ENCODE measurements at regions not wholly inside any gene's neighbourhood (a gene's known extent, or its start where the extent isn't known, plus 50 kb on each side); places are given as distances from the start of the nearest gene placed in this dataset.

DNA sequence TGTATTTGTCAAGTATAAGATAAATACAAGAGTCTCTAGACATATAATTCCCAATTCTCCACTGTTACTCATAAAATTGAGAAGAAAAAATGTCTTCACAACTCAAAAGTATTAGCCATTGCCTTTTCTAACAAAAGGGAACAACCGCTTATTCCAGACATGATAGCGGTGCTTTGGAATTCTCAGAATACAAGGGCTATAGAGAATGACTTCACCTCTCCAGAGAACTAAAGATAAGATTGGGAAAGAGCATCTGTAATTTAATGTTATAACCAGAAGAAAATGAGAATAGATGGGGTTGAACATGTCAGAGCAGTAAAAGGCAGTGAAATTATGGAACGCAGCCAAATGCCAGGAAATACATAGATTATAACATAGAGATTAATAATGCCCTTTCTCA lies 730.8 kb downstream of the C6orf118 start:
- Histone ChIP-seq H3K36me3 (ENCODE audit: control insufficient read depth, insufficient read depth, low read length) (no peaks in the 10 kb centered on the region), H3K4me1 (ENCODE audit: control insufficient read depth, insufficient read depth, low read length) (no peaks in the 10 kb centered on the region), H3K27me3 (ENCODE audit: control insufficient read depth, insufficient read depth, low read length, poor library complexity, severe bottlenecking) (no peaks in the 10 kb centered on the region), H3K9me3 (ENCODE audit: control insufficient read depth, low read length) (no peaks in the 10 kb centered on the region), H3K27ac (ENCODE audit: insufficient read depth, low read depth, low read length, poor library complexity, severe bottlenecking) (no peak overlapping the region), H3K4me3 (ENCODE audit: insufficient read depth, low read depth, low read length) (no peak overlapping the region)
- WGBS, 2 experiments, result 45 to 65% methylated on average over 2 to 3 of the region's 3 CpGs

DNA sequence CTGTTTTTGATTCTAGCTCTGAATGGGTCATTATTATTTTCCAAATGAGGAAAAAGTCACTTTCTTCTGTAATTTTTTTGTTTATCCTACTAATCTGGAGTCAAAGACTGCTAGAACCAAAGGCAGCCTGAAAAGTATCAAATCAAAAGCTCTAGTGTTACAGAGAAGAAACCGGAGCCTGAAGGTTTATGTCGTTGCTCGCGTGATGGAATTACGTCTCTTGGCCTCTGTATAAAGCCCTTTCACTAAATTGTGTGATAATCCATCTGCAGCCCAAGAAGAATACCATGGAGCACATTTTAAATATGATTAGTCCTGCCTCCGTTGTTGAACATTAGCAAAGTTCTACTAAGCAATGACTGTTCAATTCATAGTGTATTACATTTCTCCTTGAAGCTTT lies 738.6 kb downstream of the C6orf118 start:
- Histone ChIP-seq H3K36me3 (ENCODE audit: control insufficient read depth, insufficient read depth, low read length) (no peaks in the 10 kb centered on the region), H3K4me1 (ENCODE audit: control insufficient read depth, insufficient read depth, low read length) (peaks cover 10% of the 10 kb centered on the region), H3K27ac (ENCODE audit: insufficient read depth, low read depth, low read length, poor library complexity, severe bottlenecking) (no peak overlapping the region), H3K27me3 (ENCODE audit: control insufficient read depth, insufficient read depth, low read length, poor library complexity, severe bottlenecking) (no peaks in the 10 kb centered on the region), H3K4me3 (ENCODE audit: insufficient read depth, low read depth, low read length) (no peak overlapping the region), H3K9me3 (ENCODE audit: control insufficient read depth, low read length) (no peaks in the 10 kb centered on the region)
- 93% methylated on average over 5 to 6 of the region's 6 CpGs for WGBS, 2 experiments

DNA sequence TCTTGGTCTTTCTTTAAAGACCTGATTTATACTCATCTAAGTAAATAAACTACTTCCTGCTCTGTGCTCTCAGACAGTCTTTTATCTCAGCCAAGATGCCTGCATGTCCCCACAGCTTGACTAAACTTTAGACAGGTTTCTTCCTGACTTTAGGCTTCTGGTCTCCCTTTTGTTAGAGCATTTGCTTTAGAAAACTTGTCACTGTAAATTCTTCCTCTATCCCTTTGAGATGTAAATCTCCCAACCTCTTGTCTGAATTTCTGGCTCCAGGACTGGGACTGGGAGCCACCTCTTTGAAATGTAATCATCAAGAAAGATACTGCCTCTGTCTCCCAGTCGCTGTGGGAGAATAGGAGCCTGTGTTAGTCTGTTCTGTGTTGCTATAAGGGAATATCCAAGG lies 739.9 kb downstream of the C6orf118 start:
- no peak overlapping the region for H3K27ac ChIP-seq (ENCODE audit: insufficient read depth, low read depth, low read length, poor library complexity, severe bottlenecking)
- H3K4me3 ChIP-seq (ENCODE audit: insufficient read depth, low read depth, low read length), result no peak overlapping the region
- H3K36me3 ChIP-seq (ENCODE audit: control insufficient read depth, insufficient read depth, low read length), result no peaks in the 10 kb centered on the region
- WGBS, 2 experiments, result 13 to 20% methylated on average over 1 of the region's 1 CpG
- H3K27me3 ChIP-seq (ENCODE audit: control insufficient read depth, insufficient read depth, low read length, poor library complexity, severe bottlenecking), result no peaks in the 10 kb centered on the region
- H3K4me1 ChIP-seq (ENCODE audit: control insufficient read depth, insufficient read depth, low read length), result peaks cover 12% of the 10 kb centered on the region
- H3K9me3 ChIP-seq (ENCODE audit: control insufficient read depth, low read length), result no peaks in the 10 kb centered on the region

DNA sequence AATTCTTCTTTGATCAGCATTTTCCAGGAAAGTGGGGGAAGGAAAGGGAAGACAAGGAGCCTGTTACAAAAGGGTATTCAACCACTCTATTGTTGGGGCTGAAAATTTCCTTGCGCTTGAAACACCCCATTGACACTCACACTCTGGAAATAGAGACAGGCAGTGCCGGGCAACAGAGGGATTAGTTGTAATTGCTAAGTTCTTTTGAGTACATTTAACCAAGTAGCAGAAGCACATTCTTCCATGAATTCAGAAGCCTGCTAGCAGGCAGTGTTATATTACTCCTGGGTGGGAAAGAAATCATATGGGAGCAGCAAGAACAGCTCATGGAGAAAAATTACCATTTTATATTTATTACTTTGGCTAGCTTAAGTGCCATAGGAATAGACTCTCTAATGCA lies 745.5 kb downstream of the C6orf118 start:
- peaks cover 8% of the 10 kb centered on the region for H3K4me1 ChIP-seq (ENCODE audit: control insufficient read depth, insufficient read depth, low read length)
- WGBS, 2 experiments, result 32 to 42% methylated on average over 1 to 2 of the region's 2 CpGs
- H3K27me3 ChIP-seq (ENCODE audit: control insufficient read depth, insufficient read depth, low read length, poor library complexity, severe bottlenecking), result no peaks in the 10 kb centered on the region
- no peaks in the 10 kb centered on the region for H3K36me3 ChIP-seq (ENCODE audit: control insufficient read depth, insufficient read depth, low read length)
- no peak overlapping the region for H3K27ac ChIP-seq (ENCODE audit: insufficient read depth, low read depth, low read length, poor library complexity, severe bottlenecking)
- H3K4me3 ChIP-seq (ENCODE audit: insufficient read depth, low read depth, low read length), result no peak overlapping the region
- H3K9me3 ChIP-seq (ENCODE audit: control insufficient read depth, low read length), result peaks cover 9% of the 10 kb centered on the region

DNA sequence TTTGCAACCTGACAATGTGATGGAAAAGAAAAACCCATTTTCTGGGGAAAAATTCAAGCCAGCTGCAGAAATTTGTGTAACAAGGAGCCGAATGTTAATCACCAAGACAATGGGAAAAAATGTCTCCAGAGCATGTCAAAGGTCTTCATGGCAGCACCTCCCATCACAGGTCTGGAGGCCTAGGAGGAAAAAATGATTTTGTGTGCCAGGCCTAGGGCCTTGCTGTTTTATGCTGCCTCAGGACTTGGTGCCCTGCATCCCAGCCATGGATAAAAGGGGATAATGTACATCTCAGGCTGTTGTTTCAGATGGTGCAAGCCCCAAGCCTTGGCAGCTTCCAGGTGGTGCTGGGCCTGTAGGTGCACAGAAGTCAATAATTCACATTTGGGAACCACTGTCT lies 747.7 kb downstream of the C6orf118 start:
- no peaks in the 10 kb centered on the region for H3K36me3 ChIP-seq (ENCODE audit: control insufficient read depth, insufficient read depth, low read length)
- no peak overlapping the region for H3K4me3 ChIP-seq (ENCODE audit: insufficient read depth, low read depth, low read length)
- no peak overlapping the region for H3K27ac ChIP-seq (ENCODE audit: insufficient read depth, low read depth, low read length, poor library complexity, severe bottlenecking)
- H3K27me3 ChIP-seq (ENCODE audit: control insufficient read depth, insufficient read depth, low read length, poor library complexity, severe bottlenecking), result no peaks in the 10 kb centered on the region
- 93 to 95% methylated on average over 1 of the region's 1 CpG for WGBS, 2 experiments
- peaks cover 9% of the 10 kb centered on the region for H3K9me3 ChIP-seq (ENCODE audit: control insufficient read depth, low read length)
- peaks cover 7% of the 10 kb centered on the region for H3K4me1 ChIP-seq (ENCODE audit: control insufficient read depth, insufficient read depth, low read length)

DNA sequence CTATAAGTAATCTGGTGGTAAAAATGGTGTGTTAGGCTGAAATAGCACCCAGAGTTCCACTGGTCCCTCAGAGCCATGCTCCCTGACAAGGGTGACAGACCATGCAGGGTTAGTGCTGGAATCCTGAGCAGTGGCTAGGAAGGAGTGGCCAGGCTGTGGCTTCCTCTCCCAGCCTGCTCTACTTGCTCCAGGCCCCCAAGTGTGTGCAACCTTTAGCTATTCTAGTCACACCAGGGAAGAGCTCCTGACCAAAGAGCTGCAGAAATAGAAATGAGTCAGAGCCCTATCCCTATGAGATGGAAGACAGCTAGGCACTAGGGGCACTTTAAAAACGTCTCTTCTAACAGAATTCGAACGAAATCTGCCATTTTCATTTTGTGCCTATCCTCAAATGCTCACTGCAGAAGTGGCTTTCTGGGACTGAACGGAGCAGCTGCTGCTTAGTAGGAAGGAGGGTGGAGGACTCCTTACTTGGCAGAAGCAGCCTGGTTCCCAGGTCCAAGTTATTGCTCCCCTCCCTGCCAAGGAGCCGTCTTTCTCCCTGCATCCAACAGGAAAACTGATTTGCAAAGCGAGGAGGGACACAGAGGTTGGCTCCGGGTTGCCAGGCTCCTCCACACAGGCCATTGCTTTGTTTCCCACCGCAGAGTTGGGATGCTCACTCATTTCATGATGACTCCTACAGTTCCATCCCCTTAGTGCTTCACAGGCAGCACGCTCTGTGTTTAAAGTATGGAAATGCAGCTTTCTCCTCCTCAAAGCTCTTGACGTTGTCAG lies 754.5 kb downstream of the C6orf118 start:
- no peak overlapping the region for H3K27ac ChIP-seq (ENCODE audit: insufficient read depth, low read depth, low read length, poor library complexity, severe bottlenecking)
- 89 to 92% methylated on average over 10 of the region's 10 CpGs for WGBS, 2 experiments
- H3K9me3 ChIP-seq (ENCODE audit: control insufficient read depth, low read length), result no peaks in the 10 kb centered on the region
- no peaks in the 10 kb centered on the region for H3K27me3 ChIP-seq (ENCODE audit: control insufficient read depth, insufficient read depth, low read length, poor library complexity, severe bottlenecking)
- no peaks in the 10 kb centered on the region for H3K4me1 ChIP-seq (ENCODE audit: control insufficient read depth, insufficient read depth, low read length)
- no peaks in the 10 kb centered on the region for H3K36me3 ChIP-seq (ENCODE audit: control insufficient read depth, insufficient read depth, low read length)
- no peak overlapping the region for H3K4me3 ChIP-seq (ENCODE audit: insufficient read depth, low read depth, low read length)

DNA sequence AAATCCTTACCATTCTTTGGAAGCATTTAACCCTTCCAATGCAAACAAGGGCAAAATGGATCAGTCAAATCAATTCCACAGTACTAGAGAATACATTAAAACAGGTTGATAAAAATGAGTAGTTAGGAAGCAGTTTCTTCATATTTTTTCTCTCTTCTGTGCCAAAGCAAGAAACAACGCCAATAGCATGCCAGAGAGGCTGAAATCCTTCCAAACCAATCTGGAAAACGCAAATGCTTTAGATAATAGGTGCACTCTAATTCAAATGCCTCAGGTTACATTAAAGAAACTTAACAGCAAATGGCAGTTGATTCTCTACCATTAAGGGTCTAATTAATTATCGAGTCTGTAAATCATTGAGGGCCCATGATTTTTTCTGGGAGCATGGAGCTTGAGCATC lies 755.2 kb downstream of the C6orf118 start:
- no peak overlapping the region for H3K4me3 ChIP-seq (ENCODE audit: insufficient read depth, low read depth, low read length)
- 92 to 98% methylated on average over 3 of the region's 3 CpGs for WGBS, 2 experiments
- no peaks in the 10 kb centered on the region for H3K27me3 ChIP-seq (ENCODE audit: control insufficient read depth, insufficient read depth, low read length, poor library complexity, severe bottlenecking)
- no peak overlapping the region for H3K27ac ChIP-seq (ENCODE audit: insufficient read depth, low read depth, low read length, poor library complexity, severe bottlenecking)
- no peaks in the 10 kb centered on the region for H3K4me1 ChIP-seq (ENCODE audit: control insufficient read depth, insufficient read depth, low read length)
- no peaks in the 10 kb centered on the region for H3K36me3 ChIP-seq (ENCODE audit: control insufficient read depth, insufficient read depth, low read length)
- no peaks in the 10 kb centered on the region for H3K9me3 ChIP-seq (ENCODE audit: control insufficient read depth, low read length)

DNA sequence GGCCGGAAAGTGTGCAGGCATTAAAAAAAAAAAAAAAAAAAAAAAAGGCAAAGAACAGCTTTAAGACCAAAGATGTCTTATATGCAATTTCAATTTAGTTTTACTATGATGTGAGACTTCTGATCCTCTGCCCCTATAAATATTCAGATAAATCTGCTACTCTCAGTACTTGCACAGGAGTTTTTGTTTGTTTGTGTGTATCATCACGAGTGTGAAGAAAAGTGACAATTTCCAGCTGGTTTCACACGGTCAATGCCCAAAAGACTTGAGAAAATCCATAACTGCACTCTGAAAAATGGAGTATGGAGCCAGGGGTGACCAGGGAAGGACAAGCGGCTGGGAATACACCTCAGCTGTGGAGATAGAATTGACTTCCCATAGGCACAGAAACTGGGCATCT lies 757.7 kb downstream of the C6orf118 start:
- Histone ChIP-seq H3K4me1 (ENCODE audit: control insufficient read depth, insufficient read depth, low read length) (no peaks in the 10 kb centered on the region), H3K27ac (ENCODE audit: insufficient read depth, low read depth, low read length, poor library complexity, severe bottlenecking) (no peak overlapping the region), H3K36me3 (ENCODE audit: control insufficient read depth, insufficient read depth, low read length) (no peaks in the 10 kb centered on the region), H3K4me3 (ENCODE audit: insufficient read depth, low read depth, low read length) (no peak overlapping the region), H3K9me3 (ENCODE audit: control insufficient read depth, low read length) (no peaks in the 10 kb centered on the region), H3K27me3 (ENCODE audit: control insufficient read depth, insufficient read depth, low read length, poor library complexity, severe bottlenecking) (no peaks in the 10 kb centered on the region)
- WGBS, 2 experiments, result 96 to 97% methylated on average over 4 of the region's 4 CpGs

DNA sequence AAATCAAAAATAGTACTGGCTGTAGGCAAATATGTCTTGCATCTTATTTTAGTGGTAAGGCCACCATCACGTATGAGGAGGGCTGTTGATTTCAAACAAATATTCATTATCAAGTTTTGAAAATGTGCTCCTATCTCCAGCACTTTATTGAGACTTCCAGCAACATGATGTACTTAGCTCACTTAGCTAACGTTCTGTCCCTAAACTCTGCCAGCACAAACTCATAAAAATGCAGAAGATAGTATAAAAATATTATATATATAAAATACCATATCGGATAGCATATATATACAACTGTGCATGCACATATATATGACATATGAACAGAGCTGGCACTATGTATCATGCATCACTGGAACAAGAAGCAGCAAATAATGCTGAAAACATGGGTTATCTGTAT lies 762.3 kb downstream of the C6orf118 start:
- H3K27me3 ChIP-seq (ENCODE audit: control insufficient read depth, insufficient read depth, low read length, poor library complexity, severe bottlenecking), result no peaks in the 10 kb centered on the region
- 92 to 100% methylated on average over 1 of the region's 3 CpGs for whole genome bisulfite sequencing, 2 experiments
- no peak overlapping the region for H3K27ac ChIP-seq (ENCODE audit: insufficient read depth, low read depth, low read length, poor library complexity, severe bottlenecking)
- H3K9me3 ChIP-seq (ENCODE audit: control insufficient read depth, low read length), result no peaks in the 10 kb centered on the region
- no peak overlapping the region for H3K4me3 ChIP-seq (ENCODE audit: insufficient read depth, low read depth, low read length)
- no peaks in the 10 kb centered on the region for H3K36me3 ChIP-seq (ENCODE audit: control insufficient read depth, insufficient read depth, low read length)
- no peaks in the 10 kb centered on the region for H3K4me1 ChIP-seq (ENCODE audit: control insufficient read depth, insufficient read depth, low read length)

DNA sequence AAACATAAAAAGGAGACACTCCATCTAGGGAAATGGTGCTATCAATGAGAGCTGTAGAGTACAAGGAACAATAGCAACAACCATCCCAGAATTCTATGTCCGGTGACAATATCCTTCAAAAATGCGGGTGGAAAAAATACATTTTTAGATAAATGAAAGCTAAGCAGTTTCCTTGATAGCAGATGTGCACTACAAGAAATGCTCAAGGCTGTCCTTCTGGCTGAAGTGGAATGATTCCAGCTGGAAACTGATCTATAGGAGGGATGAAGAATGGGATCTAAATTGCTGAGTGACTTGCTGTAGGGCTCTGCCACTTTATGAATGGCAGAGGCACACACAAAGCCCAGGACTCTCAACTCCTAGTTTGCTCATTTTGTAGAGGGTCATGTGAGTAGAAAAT lies 763.1 kb downstream of the C6orf118 start:
- H3K9me3 ChIP-seq (ENCODE audit: control insufficient read depth, low read length), result no peaks in the 10 kb centered on the region

More for the DNA sequence above, 763.1 kb downstream of the C6orf118 start:
- H3K4me1 ChIP-seq (ENCODE audit: control insufficient read depth, insufficient read depth, low read length), result no peaks in the 10 kb centered on the region
- WGBS, 2 experiments, result 90 to 95% methylated on average over 2 of the region's 2 CpGs
- no peaks in the 10 kb centered on the region for H3K36me3 ChIP-seq (ENCODE audit: control insufficient read depth, insufficient read depth, low read length)
- H3K27me3 ChIP-seq (ENCODE audit: control insufficient read depth, insufficient read depth, low read length, poor library complexity, severe bottlenecking), result no peaks in the 10 kb centered on the region
- H3K4me3 ChIP-seq (ENCODE audit: insufficient read depth, low read depth, low read length), result no peak overlapping the region
- H3K27ac ChIP-seq (ENCODE audit: insufficient read depth, low read depth, low read length, poor library complexity, severe bottlenecking), result no peak overlapping the region
